Heart right ventricle (tissue), 16 donors: ENCODE measurements at regions not wholly inside any gene's neighbourhood (a gene's known extent, or its start where the extent isn't known, plus 50 kb on each side); places are given as distances from the start of the nearest gene placed in this dataset.

ENCODE experiments used
- ATAC-seq, 8 donors: fragments of 200-7000 bp; cut with Tn5 transposase; one replicate each; pipeline ENCODE4 v1.9.1; 2020; ENCODE audit warnings: mild to moderate bottlenecking in 8 of 8, moderate library complexity in 8 of 8, moderate number of reproducible peaks in 1 of 8
- DNase-seq, 2 donors: peaks; one replicate each; pipeline ENCODE4 v3.0.0-alpha.2; 2020
- H3K27ac ChIP-seq, 10 donors: fragments of 200-600 bp; sonication (generic) in 2 of 10; one replicate each; pipeline versions ENCODE4 v1.5.0 to v1.8.0; 2020 to 2022; ENCODE audit warnings: mild to moderate bottlenecking in 3 of 10
- H3K27me3 ChIP-seq, 7 donors: fragments of 200-600 bp; one replicate each; pipeline ENCODE4 v1.8.0; 2021 to 2022; ENCODE audit warnings: mild to moderate bottlenecking in 2 of 7
- H3K36me3 ChIP-seq, 9 donors: fragments of 200-600 bp; sonication (generic) in 1 of 9; one replicate each; pipeline versions ENCODE4 v1.5.0 to v1.8.0; 2020 to 2022; ENCODE audit warnings: mild to moderate bottlenecking in 2 of 9
- H3K4me1 ChIP-seq, 9 donors: fragments of 200-600 bp; sonication (generic) in 1 of 9; one replicate each; pipeline versions ENCODE4 v1.5.0 to v1.8.0; 2020 to 2022; ENCODE audit warnings: mild to moderate bottlenecking in 4 of 9
- H3K4me3 ChIP-seq, 10 donors: fragments of 200-600 bp; sonication (generic) in 2 of 10; one replicate each; pipeline versions ENCODE4 v1.5.0 to v1.8.0; 2020 to 2022; ENCODE audit warnings: mild to moderate bottlenecking in 7 of 10, moderate library complexity in 2 of 10
- H3K9me3 ChIP-seq, 11 donors: fragments of 200-600 bp in 10 of 11; sonication (generic) in 2 of 11; one replicate each; pipeline versions ENCODE4 v1.5.0 to v1.8.0; 2013 to 2022; ENCODE audit warnings: mild to moderate bottlenecking in 2 of 11, control low read depth in 1 of 11, moderate library complexity in 1 of 11
- WGBS, 2 donors: extraction: QIAGEN DNeasy Blood & Tissue Kit; methylation state at CpG; one replicate each; pipeline ENCODE4 v1.1.7; 2013; ENCODE audit warnings: inconsistent platforms in 1 of 2; 5-methylcytosine and 5-hydroxymethylcytosine counted together
- intact Hi-C, 10 donors: fragments of 100-400 bp; cut with DNase I; formaldehyde crosslinking; loops; one replicate each; pipeline versions ENCODE4 v1.11.1 to v1.14.2; 2022
- TF ChIP-seq, protein P1 (sequence below), 9 donors: fragments of 200-600 bp; sonication (generic) in 2 of 9; IDR thresholded peaks; one replicate each; pipeline versions ENCODE4 v1.5.0 to v1.8.0; 2021 to 2022; ENCODE audit warnings: antibody characterized with exemption in 9 of 9, mild to moderate bottlenecking in 5 of 9, moderate library complexity in 1 of 9
- donor health status: Arrhythmogenic right ventricular cardiomyopathy.
- donor health status: ischemic (EF 13 %, LVEDD 7.1; RV severe dilation, severe dysfunction).
- donor health status: healthy with polysubstance abuse.
- donor health status: DM: no; HTN: yes; CAD: no.
- donor health status: DM: no; HTN: no; CAD: no.
- donor health status: ischemic (EF 25% LVEDD 6.9; RV normal size, moderate dysfunction).
- donor health status: ischemic (EF 25% LVEDD 5.7; RV mildly dilated, moderate dysfunction).
- donor health status: healthy.
- donor health status: DM: yes; HTN: yes; CAD: no.
- donor health status: Ischemic cardiomyopathy.
- donor health status: ischemic (EF 35%, LVEDD 5.7; RV mildly dilated, moderate dysfunction).
- donor health status: nonischemic (EF 11% LVEDD 7.7; RV severe dilation, severe dysfunction).
- donor health status: DM: yes; HTN: yes; CAD: no.
- donor health status: PGD.
- donor health status: ischemic (EF 29% LVEDD 5.4; RV normal size, mild dysfunction).
- donor health status: nonischemic (EF 23%, LVEDD 6.1; RV moderate dilation, normal function).

DNA sequence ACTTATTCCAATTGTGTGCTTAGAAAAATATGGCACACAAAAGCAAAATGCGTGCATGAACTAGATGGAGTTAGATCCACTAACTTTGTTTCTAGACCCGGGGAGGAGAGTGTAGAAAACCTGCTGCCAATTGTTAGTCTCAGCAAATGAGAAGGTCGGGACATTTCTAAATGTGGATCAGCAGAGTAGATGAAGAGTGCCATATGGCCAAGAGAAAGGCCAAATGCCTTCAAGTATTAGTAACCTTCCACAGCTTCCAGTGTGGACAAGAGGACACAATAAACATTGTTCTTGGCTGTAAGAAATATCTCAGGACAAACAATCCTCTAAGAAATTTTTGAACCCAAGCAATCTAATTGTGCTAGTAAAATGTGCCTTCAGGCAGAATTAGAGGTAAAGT lies 690.3 kb downstream of the REEP3 start:
- 54 to 64% methylated on average over 3 of the region's 3 CpGs for WGBS, 2 donors

DNA sequence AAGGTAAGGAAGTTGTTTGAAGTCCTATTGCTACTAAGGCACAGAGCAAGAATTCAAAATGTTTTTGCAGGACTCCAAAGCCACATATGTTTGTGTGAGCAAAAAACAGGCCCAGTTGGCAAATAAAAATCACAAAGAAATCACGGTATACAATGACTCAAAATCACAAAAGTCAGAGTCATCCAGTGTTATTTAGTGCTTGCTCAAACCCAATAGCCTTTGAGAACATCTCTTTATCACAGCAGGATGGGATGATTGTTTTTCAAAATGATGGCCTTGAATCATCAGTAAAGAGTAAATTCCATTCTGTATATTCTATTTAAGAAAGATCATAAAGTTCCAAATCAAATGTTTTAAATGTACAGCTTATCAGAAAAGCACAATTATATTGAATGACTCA lies 693.9 kb downstream of the REEP3 start:
- Histone ChIP-seq H3K27me3 (no peaks in the 10 kb centered on the region), H3K9me3 (peaks cover 0 to 12% (median 0%) of the 10 kb centered on the region in 11 donors), H3K36me3 (no peaks in the 10 kb centered on the region), H3K27ac (no peak overlapping the region), H3K4me3 (no peak overlapping the region), H3K4me1 (no peaks in the 10 kb centered on the region)
- no peak for DNase-seq
- intact Hi-C loops, result no loop called here
- WGBS, 2 donors, result 72 to 80% methylated on average over 1 of the region's 1 CpG
- TF ChIP-seq, protein P1, sequence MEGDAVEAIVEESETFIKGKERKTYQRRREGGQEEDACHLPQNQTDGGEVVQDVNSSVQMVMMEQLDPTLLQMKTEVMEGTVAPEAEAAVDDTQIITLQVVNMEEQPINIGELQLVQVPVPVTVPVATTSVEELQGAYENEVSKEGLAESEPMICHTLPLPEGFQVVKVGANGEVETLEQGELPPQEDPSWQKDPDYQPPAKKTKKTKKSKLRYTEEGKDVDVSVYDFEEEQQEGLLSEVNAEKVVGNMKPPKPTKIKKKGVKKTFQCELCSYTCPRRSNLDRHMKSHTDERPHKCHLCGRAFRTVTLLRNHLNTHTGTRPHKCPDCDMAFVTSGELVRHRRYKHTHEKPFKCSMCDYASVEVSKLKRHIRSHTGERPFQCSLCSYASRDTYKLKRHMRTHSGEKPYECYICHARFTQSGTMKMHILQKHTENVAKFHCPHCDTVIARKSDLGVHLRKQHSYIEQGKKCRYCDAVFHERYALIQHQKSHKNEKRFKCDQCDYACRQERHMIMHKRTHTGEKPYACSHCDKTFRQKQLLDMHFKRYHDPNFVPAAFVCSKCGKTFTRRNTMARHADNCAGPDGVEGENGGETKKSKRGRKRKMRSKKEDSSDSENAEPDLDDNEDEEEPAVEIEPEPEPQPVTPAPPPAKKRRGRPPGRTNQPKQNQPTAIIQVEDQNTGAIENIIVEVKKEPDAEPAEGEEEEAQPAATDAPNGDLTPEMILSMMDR (IDR thresholded peaks at IDR 0.05), result no peak
- ATAC-seq, result no peak

More for the DNA sequence above, 690.3 kb downstream of the REEP3 start:
- no peak for DNase-seq
- Histone ChIP-seq H3K9me3 (peaks cover 0 to 20% (median 0%) of the 10 kb centered on the region in 11 donors), H3K4me1 (peaks cover 0 to 4% (median 0%) of the 10 kb centered on the region in 9 donors), H3K27me3 (no peaks in the 10 kb centered on the region), H3K36me3 (no peaks in the 10 kb centered on the region), H3K27ac (peak overlapping the region in 2 of 10 donors; percentile 27 to 49), H3K4me3 (no peak overlapping the region)
- ATAC-seq, result peak in 5 of 8 donors; percentile 19 to 82 (median 60)
- intact Hi-C loops, result no loop called here
- TF ChIP-seq, protein P1 (IDR thresholded peaks at IDR 0.05), result no peak

DNA sequence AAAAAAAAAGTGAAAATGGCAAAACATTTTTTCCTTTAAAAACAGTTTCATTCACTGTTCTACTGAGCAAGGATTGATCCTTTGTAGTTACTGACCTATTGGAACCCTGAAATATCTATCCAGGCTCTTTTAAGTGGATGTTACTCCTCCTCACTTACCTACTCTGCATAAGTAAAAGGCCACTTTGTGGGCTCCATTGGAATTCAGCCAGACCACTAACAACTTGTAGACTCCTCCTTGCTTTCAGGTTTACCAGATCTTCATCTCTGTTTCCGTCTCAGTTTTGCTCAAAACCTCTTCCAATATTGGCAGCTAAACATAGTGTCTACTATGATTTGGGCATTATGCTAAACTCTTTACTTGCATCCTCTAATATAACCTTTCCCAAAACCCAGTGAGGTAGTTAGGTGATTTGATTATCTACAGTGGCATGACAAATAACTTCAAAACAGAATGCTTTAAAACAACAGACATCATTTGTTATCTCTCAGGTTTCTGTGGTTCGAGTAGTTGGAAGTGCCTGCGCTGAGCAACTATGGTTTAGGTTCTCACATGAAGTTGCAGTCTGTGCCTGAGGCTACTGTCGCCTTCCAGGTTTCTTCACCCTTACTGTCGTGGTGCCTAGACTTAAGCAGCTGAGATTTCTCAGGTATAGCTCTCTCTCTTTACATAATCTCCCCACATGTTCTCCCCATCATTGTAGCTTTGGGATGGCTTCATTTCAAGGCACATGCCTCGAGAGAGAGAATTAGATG lies 698.2 kb downstream of the REEP3 start:
- Histone ChIP-seq H3K27me3 (no peaks in the 10 kb centered on the region), H3K9me3 (peaks cover 0 to 15% (median 6%) of the 10 kb centered on the region in 11 donors), H3K36me3 (no peaks in the 10 kb centered on the region), H3K4me1 (no peaks in the 10 kb centered on the region), H3K27ac (no peak overlapping the region), H3K4me3 (no peak overlapping the region)
- DNase-seq, result no peak
- 65% methylated on average over 6 of the region's 6 CpGs for WGBS, 2 donors
- intact Hi-C loops, result no loop called here
- TF ChIP-seq, protein P1 (IDR thresholded peaks at IDR 0.05), result no peak
- ATAC-seq, result no peak

DNA sequence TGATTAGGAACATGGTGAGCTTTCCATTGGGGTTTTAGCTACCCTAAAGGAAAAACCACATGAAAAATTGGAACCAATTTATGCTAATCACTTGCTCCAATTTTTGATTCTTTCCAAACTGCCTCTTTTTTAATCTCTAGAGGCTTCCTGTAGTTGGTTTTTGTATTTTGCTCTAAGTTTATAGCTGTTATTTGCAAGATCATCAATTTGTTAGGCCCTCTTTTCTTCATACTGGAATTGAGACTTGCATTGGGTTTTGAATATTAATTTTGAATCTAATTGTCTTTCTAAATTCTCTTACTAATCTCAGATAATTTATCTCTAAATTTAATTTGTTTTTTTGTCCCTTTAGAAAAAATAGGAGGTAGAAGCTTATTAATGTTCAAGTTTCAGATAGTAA lies 713.3 kb downstream of the REEP3 start:
- TF ChIP-seq, protein P1 (IDR thresholded peaks at IDR 0.05), result no peak
- H3K4me1 ChIP-seq, result no peaks in the 10 kb centered on the region
- DNase-seq, result no peak
- no peak overlapping the region for H3K4me3 ChIP-seq
- no peak overlapping the region for H3K27ac ChIP-seq
- H3K27me3 ChIP-seq, result no peaks in the 10 kb centered on the region
- H3K36me3 ChIP-seq, result no peaks in the 10 kb centered on the region
- intact Hi-C loops, result no loop called here
- peaks cover 0 to 5% (median 0%) of the 10 kb centered on the region in 11 donors for H3K9me3 ChIP-seq
- ATAC-seq, result no peak
